ENCODE measurements at regions not wholly inside any gene's neighbourhood (a gene's known extent, or its start where the extent isn't known, plus 50 kb on each side); places are given as distances from the start of the nearest gene placed in this dataset.

DNA sequence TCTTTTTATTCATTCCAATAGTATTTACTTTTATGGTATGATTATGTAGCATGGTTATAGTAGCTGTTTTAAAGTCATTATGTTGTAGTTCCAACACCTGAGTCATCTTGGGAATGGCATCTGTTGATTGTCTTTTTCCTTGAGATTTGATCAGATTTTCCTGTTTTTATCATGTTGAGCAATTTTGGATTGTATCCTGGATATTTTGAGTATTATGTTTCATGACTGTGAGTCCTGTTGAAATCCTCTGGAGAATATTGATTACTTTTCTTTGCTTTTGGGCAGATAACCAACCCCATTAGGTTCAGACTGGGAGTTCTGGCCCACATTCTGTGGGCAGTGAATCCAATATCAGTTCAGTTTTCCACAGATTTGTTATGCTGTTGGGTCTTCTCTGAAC is 163.2 kb upstream of the SPRED2 start:
- H3K4me1 ChIP-seq (replicated peaks in 1 of 2), result no peaks in the 10 kb centered on the region
- in situ Hi-C loops (cut with MboI; ENCODE audit: low pct_unique_long_range_greater_than_20kb in 2 of 9, low sequenced_read_pairs in 9 of 9, unreplicated experiment in 9 of 9), result no loop called here
- no peak for ATAC-seq (replicated peaks in 6 of 8)
- H3K4me3 ChIP-seq, result no peak overlapping the region
- no peak overlapping the region for H3K27ac ChIP-seq

DNA sequence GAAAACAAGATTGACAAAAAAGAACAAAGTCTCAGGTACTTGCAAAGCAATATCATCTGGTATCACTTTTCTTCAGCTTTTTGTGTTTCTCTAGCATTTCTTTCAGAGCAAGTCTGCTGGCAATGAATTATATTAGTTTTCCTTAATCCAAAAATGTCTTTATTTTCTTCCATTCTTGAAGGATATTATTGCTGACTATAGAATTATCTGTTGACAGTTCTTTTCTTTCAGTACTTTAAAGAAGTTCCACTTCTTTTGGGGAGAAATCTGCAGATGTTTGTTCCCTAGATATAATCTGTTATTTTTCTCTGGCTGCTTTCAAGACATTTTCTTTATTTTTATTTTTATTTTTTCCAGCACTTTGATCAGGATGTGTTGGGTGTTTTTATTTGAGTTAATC is 161.8 kb upstream of the SPRED2 start:
- Histone ChIP-seq H3K4me1 (replicated peaks in 1 of 2) (no peaks in the 10 kb centered on the region), H3K27ac (no peak overlapping the region), H3K4me3 (no peak overlapping the region)
- in situ Hi-C loops (cut with MboI; ENCODE audit: low pct_unique_long_range_greater_than_20kb in 2 of 9, low sequenced_read_pairs in 9 of 9, unreplicated experiment in 9 of 9), result no loop called here
- ATAC-seq (replicated peaks in 6 of 8), result no peak

DNA sequence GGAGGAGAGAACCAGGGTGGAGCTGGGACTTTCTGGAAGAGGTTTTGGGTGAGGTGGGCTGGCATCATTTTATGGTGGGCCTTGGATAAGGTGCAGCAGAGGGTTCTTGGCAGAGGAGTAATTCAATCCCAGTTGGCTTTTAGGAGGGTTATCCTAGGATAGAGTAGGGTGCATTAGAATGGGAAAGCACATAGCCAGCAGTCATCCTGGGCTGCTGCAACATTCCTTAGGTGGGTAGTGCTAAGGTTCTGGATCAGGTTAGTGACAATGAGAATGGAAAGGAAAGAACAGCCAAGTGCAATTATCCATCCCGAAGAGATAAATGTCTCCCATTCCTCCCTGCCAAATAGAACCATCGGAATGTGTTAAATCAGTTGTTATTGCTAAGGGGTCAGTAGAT is 157.3 kb upstream of the SPRED2 start:
- no peak overlapping the region for H3K4me3 ChIP-seq
- H3K27ac ChIP-seq, result no peak overlapping the region
- peaks cover 3% of the 10 kb centered on the region in 2 donors for H3K4me1 ChIP-seq (replicated peaks in 1 of 2)
- in situ Hi-C loops (cut with MboI; ENCODE audit: low pct_unique_long_range_greater_than_20kb in 2 of 9, low sequenced_read_pairs in 9 of 9, unreplicated experiment in 9 of 9), result no loop called here
- 33 to 94% (median 63%) methylated on average over 1 to 2 of the region's 2 CpGs; no CpG with 5 or more reads in 5 of the 10 experiments for WGBS, 10 experiments
- ATAC-seq (replicated peaks in 6 of 8), result no peak

DNA sequence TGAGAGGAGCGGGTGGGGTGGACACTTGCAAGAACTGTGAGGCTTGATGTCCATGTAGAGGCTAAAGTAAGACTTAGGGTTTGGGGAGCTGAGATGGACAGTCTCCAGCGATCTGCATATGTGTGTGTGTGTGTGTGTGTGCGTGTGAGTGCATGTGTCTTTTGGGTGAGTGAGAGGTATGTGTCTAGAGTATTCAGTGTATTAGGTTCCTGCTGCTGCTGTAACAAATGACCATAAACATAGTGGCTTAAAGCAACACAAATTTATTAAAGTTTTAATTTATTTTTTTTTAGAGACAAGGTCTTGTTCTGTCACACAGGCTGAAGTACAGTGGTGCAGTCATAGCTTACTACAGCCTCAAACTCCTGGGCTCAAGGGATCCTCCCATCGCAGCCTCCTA is 155.4 kb upstream of the SPRED2 start:
- Histone ChIP-seq H3K4me3 (no peak overlapping the region), H3K4me1 (replicated peaks in 1 of 2) (peaks cover 3% of the 10 kb centered on the region in 2 donors), H3K27ac (no peak overlapping the region)
- in situ Hi-C loops (cut with MboI; ENCODE audit: low pct_unique_long_range_greater_than_20kb in 2 of 9, low sequenced_read_pairs in 9 of 9, unreplicated experiment in 9 of 9), result no loop called here
- 60 to 100% (median 90%) methylated on average over 1 to 3 of the region's 4 CpGs; no CpG with 5 or more reads in 1 of the 10 experiments for WGBS, 10 experiments
- no peak for ATAC-seq (replicated peaks in 6 of 8)

DNA sequence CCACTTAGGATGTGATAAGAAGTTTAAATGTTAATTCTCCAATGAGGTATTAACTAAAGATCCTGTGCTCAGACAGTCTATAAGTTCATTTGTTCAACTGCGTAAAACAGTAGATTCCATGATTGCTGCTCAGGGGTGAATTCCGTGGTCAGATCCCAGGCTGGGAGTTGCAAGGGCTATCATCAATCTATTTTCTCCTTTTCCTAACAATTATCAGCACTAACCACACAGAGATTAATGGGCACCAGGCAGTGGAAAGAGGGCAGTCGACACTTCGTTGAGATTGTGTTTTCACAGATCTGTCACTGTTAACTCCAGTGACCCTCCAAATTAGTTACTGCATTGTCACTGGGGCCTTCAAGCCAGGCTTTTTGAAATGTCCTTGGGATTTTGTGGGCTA is 154.1 kb upstream of the SPRED2 start:
- peak in 4 of 8 experiments; percentile 45 to 54 (median 46) for ATAC-seq (replicated peaks in 6 of 8)
- Histone ChIP-seq H3K27ac (no peak overlapping the region), H3K4me1 (replicated peaks in 1 of 2) (peaks cover 3% of the 10 kb centered on the region in 2 donors), H3K4me3 (no peak overlapping the region)
- WGBS, 10 experiments, result 28 to 90% (median 52%) methylated on average over 1 to 4 of the region's 4 CpGs; no CpG with 5 or more reads in 1 of the 10 experiments
- in situ Hi-C loops (cut with MboI; ENCODE audit: low pct_unique_long_range_greater_than_20kb in 2 of 9, low sequenced_read_pairs in 9 of 9, unreplicated experiment in 9 of 9), result no loop called here

DNA sequence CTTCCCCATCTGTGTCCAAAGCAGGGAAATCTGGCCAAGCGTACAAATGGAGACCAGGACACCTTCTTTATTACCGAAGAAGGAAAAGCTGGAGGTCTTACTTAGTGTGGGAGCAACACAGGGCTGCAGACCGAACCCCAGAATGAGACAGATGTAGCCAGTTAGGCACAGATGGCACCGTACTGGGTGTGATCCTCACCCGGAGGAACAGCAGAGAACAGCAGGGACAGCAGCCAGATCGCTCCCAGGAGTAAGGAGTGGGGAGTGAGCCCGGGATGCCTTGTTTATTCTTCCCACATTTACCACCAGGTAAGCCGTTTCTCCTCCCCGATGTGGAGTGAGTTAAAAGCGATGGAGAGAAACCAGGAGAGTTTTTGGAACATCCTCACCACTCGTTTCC is 150.7 kb upstream of the SPRED2 start:
- ATAC-seq (replicated peaks in 6 of 8), result no peak
- in situ Hi-C loops (cut with MboI; ENCODE audit: low pct_unique_long_range_greater_than_20kb in 2 of 9, low sequenced_read_pairs in 9 of 9, unreplicated experiment in 9 of 9), result no loop called here
- WGBS, 10 experiments, result 39 to 96% (median 62%) methylated on average over 2 to 9 of the region's 11 CpGs; no CpG with 5 or more reads in 4 of the 10 experiments
- no peak overlapping the region for H3K27ac ChIP-seq
- H3K4me1 ChIP-seq (replicated peaks in 1 of 2), result peaks cover 3 to 11% of the 10 kb centered on the region in 2 donors
- H3K4me3 ChIP-seq, result no peak overlapping the region

DNA sequence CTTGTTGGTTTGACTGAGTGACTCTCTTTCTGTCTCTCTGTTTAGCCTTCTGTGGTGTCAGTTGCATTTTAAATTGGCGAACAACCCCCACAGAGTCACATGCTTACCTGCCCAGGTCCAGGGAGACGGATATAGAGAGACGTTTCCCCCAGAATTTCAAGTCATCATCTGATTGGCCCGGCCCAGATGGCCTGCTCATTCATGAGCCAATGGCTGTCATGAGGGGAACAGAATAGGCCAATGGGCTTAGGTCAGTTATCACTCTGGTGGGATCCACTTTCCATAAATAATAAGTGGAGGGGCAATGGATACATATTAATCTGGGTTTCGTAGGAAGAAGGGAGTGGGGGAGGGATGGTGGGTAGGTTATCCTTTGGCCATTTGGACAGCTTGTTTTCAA is 150.0 kb upstream of the SPRED2 start:
- in situ Hi-C loops (cut with MboI; ENCODE audit: low pct_unique_long_range_greater_than_20kb in 2 of 9, low sequenced_read_pairs in 9 of 9, unreplicated experiment in 9 of 9), result no loop called here
- peaks cover 3 to 11% of the 10 kb centered on the region in 2 donors for H3K4me1 ChIP-seq (replicated peaks in 1 of 2)

DNA sequence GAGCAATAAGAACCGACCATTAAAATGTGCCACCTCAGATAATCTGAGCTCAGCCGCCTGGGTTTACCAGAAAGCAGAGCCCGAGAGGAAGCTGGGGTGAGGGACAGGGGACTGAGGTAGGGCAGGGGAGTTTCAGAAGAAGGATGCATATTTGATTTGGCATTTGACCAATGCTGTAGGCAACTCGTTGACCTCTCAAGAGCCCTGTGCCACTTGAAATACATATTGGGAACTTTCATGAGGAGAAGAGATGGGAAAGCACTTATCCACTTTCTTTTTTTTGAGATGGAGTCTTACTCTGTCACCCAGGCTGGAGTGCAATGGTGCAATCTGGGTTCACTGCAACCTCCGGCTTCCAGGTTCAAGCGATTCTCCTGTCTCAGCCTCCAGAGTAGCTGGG is 148.4 kb upstream of the SPRED2 start:
- peak in 1 of 8 experiments; percentile 35 for ATAC-seq (replicated peaks in 6 of 8)
- Histone ChIP-seq H3K27ac (no peak overlapping the region), H3K4me1 (replicated peaks in 1 of 2) (peaks cover 0 to 8% of the 10 kb centered on the region in 2 donors), H3K4me3 (no peak overlapping the region)
- 40 to 100% (median 82%) methylated on average over 1 to 4 of the region's 6 CpGs for WGBS, 10 experiments
- in situ Hi-C loops (cut with MboI; ENCODE audit: low pct_unique_long_range_greater_than_20kb in 2 of 9, low sequenced_read_pairs in 9 of 9, unreplicated experiment in 9 of 9), result no loop called here

More for the DNA sequence above, 150.0 kb upstream of the SPRED2 start:
- ATAC-seq (replicated peaks in 6 of 8), result no peak
- Histone ChIP-seq H3K4me3 (no peak overlapping the region), H3K27ac (no peak overlapping the region)
- 83 to 100% (median 100%) methylated on average over 1 to 5 of the region's 5 CpGs; no CpG with 5 or more reads in 2 of the 10 experiments for WGBS, 10 experiments

DNA sequence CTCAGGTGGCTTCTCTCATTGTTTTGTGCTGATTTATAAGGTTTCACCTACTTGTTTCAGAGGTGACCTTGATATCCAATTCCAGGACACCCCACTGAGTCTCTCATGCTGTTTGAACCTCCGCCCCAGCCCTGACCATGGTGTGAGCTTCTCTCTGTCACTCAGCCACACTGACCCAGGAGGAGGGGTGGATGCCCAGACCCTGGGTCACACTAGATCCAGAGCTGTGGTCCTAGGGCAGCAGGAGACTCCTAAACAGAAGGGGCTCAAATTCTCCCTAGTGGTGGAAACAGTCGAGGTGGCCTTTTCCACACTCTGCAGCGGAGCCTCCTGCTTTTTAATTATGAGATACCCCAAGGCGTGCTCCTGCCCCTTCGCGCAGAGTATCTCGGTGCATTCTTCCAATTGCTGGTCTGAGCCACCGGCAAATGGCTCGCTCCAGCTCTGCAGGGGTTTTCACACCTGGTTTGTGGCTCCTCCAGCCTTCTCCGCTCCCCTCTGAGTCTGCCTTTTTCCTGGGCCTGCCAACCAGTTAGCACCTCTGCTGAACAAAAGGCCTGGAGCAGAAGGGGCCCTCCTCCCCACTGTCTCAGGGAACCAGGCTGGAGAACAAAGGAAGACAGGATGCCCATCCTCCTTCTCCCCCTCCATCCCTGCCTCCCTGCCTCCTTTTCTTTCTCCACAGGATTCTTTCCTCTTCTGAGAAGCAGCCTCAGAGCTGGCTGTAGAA is 147.3 kb upstream of the SPRED2 start:
- H3K27ac ChIP-seq, result no peak overlapping the region
- ATAC-seq (replicated peaks in 6 of 8), result peak in 1 of 8 experiments; percentile 34
- no peak overlapping the region for H3K4me3 ChIP-seq
- WGBS, 10 experiments, result 54 to 100% (median 64%) methylated on average over 4 to 9 of the region's 10 CpGs; no CpG with 5 or more reads in 6 of the 10 experiments
- in situ Hi-C loops (cut with MboI; ENCODE audit: low pct_unique_long_range_greater_than_20kb in 2 of 9, low sequenced_read_pairs in 9 of 9, unreplicated experiment in 9 of 9), result no loop called here
- H3K4me1 ChIP-seq (replicated peaks in 1 of 2), result peaks cover 0 to 8% of the 10 kb centered on the region in 2 donors

DNA sequence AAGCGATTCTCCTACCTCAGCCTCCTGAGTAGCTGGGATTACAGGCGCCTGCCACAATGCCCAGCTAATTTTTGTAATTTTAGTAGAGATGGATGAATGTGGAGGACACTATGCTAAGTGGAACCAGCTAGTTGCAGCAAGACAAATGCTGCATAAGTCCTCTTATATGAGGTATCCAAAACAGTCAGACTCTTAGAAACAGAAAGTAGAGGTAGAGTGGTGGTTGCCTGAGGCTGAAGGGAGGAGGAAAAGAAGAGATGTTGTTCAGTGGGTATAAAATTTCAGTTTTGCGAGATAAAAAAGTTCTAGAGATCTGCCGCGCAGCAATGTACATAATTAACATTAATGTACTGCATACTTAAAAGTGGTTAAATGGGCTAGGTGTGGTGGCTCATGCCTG is 145.3 kb upstream of the SPRED2 start:
- 0 to 100% (median 100%) methylated on average over 1 to 5 of the region's 5 CpGs; no CpG with 5 or more reads in 1 of the 10 experiments for WGBS, 10 experiments
- peak in 3 of 8 experiments; percentile 53 to 57 (median 55) for ATAC-seq (replicated peaks in 6 of 8)
- Histone ChIP-seq H3K4me1 (replicated peaks in 1 of 2) (peaks cover 0 to 8% of the 10 kb centered on the region in 2 donors), H3K4me3 (no peak overlapping the region), H3K27ac (no peak overlapping the region)
- in situ Hi-C loops (cut with MboI; ENCODE audit: low pct_unique_long_range_greater_than_20kb in 2 of 9, low sequenced_read_pairs in 9 of 9, unreplicated experiment in 9 of 9), result no loop called here

DNA sequence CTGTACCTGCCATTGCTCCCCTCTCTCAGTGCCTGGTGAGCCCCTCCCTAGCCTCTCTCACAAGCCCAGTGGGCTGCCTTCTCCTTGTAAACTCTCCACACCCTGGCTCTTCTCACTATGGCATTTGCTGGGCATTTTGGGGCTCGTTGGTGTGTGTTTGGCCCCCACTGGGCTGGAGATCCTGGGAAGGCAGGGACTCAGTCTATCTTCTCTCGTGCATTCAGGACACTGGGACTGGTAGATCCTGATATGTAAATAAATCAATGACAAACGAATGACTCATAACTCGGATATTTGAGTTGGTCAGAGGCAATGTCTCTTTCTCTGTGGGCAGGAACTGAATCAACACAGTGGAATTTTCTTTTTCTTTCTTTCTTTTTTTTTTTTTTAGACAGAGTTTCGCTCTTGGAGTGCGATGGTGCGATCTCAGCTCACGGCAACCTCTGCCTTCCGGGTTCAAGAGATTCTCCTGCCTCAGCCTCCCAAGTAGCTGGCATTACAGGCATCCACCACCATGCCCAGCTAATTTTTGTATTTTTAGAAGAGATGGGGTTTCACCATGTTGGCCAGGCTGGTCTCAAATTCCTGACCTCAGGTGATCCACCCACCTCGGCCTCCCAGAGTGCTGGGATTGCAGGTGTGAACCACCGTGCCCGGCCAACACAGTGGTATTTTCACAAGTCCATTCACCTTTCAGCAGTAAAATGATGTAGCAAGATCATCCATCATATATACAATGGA is 144.6 kb upstream of the SPRED2 start:
- WGBS, 10 experiments, result 0 to 90% (median 41%) methylated on average over 1 to 8 of the region's 12 CpGs
- ATAC-seq (replicated peaks in 6 of 8), result peak in 6 of 8 experiments; percentile 15 to 81 (median 62)
- no peak overlapping the region for H3K27ac ChIP-seq
- no peak overlapping the region for H3K4me3 ChIP-seq
- H3K4me1 ChIP-seq (replicated peaks in 1 of 2), result peaks cover 0 to 8% of the 10 kb centered on the region in 2 donors
- in situ Hi-C loops (cut with MboI; ENCODE audit: low pct_unique_long_range_greater_than_20kb in 2 of 9, low sequenced_read_pairs in 9 of 9, unreplicated experiment in 9 of 9), result no loop called here

DNA sequence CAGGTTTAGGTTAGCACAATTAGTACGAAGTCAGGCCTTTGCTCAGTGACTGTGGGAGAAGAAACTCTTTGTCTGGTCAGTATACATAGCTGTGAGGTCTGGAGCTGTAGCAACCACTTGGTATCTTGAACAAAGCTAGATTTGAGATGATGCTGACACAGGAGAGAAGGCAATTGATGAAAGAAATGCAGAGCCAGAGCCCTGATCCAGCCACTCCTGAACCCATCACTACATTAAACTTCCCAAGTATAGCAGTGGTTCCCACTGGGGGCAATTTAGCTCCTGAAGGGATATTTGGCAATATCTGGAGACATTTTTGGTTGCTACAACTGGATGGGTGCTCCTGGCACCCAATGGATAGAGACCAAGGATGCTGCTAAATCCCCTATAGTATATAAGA is 143.9 kb upstream of the SPRED2 start:
- Histone ChIP-seq H3K27ac (no peak overlapping the region), H3K4me1 (replicated peaks in 1 of 2) (peaks cover 0 to 8% of the 10 kb centered on the region in 2 donors), H3K4me3 (no peak overlapping the region)
- ATAC-seq (replicated peaks in 6 of 8), result no peak
- in situ Hi-C loops (cut with MboI; ENCODE audit: low pct_unique_long_range_greater_than_20kb in 2 of 9, low sequenced_read_pairs in 9 of 9, unreplicated experiment in 9 of 9), result no loop called here
- WGBS, 10 experiments, result 80% methylated on average over 1 of the region's 1 CpG; no CpG with 5 or more reads in 9 of the 10 experiments

DNA sequence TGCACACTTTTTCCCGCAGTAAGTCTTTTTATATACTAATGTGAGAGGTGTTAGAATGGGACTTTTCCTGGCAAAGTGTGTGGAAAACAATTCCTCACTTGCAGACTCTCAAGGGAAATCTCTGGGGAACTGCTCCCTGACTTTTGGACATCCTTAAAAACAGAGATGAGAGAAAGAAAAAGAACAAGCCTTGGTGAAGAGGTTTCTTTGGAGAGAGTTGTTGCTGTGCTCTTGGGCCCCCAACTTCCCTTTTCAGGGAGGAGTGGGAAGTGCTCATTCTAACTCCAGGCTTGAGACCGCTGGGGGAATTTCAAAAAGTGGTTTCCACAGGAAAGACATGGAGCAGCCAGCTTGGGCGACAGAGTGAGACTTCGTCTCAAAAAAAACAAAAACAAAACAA is 142.6 kb upstream of the SPRED2 start:
- in situ Hi-C loops (cut with MboI; ENCODE audit: low pct_unique_long_range_greater_than_20kb in 2 of 9, low sequenced_read_pairs in 9 of 9, unreplicated experiment in 9 of 9), result loop anchor here in 3 of 9 experiments (25.0 kb wide), 3 partner anchors 288 to 663 kb away; no protein-coding TSS in a partner anchor

More for the DNA sequence above, 142.6 kb upstream of the SPRED2 start:
- H3K27ac ChIP-seq, result no peak overlapping the region
- WGBS, 10 experiments, result 43 to 95% (median 67%) methylated on average over 1 to 4 of the region's 4 CpGs
- H3K4me1 ChIP-seq (replicated peaks in 1 of 2), result peaks cover 0 to 6% of the 10 kb centered on the region in 2 donors
- no peak overlapping the region for H3K4me3 ChIP-seq
- no peak for ATAC-seq (replicated peaks in 6 of 8)

Data from motor neuron (in vitro differentiated cells).